NCI-H128 (cell line): ENCODE measurements at regions not wholly inside any gene's neighbourhood (a gene's known extent, or its start where the extent isn't known, plus 50 kb on each side); places are given as distances from the start of the nearest gene placed in this dataset.
A peak's percentile ranks its signal among the peaks of the same experiment; 100 is the strongest.

Experiments
- DNase-seq: peaks from one replicate; lab custom pipeline; 2025; ENCODE audit not compliant: unreplicated experiment; lab: John Stamatoyannopoulos, UW

- peak; percentile 97 for DNase-seq
Measured at GRCh38 chr19:13610039-13610691, 103.9 kb upstream of the CACNA1A start.

- no peak for DNase-seq
Measured at GRCh38 chr19:13606156-13606555, 99.9 kb upstream of the CACNA1A start.

- no peak for DNase-seq
Measured at GRCh38 chr19:13604902-13605586, 98.8 kb upstream of the CACNA1A start.

GRCh38 chr19:13600802-13601201 lies 94.5 kb upstream of the CACNA1A start:
- no peak for DNase-seq

- DNase-seq: no peak
Measured at GRCh38 chr19:13600091-13600490, 93.8 kb upstream of the CACNA1A start.

GRCh38 chr19:13599681-13600080 lies 93.4 kb upstream of the CACNA1A start:
- DNase-seq: no peak

GRCh38 chr19:13598098-13598497 lies 91.8 kb upstream of the CACNA1A start:
- no peak for DNase-seq

GRCh38 chr19:13597640-13598039 lies 91.4 kb upstream of the CACNA1A start:
- peak; percentile 42 for DNase-seq

- peak; percentile 41 for DNase-seq
Measured at GRCh38 chr19:13588957-13589833, 82.9 kb upstream of the CACNA1A start.

- no peak for DNase-seq
Measured at GRCh38 chr19:13585512-13585911, 79.2 kb upstream of the CACNA1A start.

GRCh38 chr19:13583753-13584152 lies 77.5 kb upstream of the CACNA1A start:
- DNase-seq: no peak

GRCh38 chr19:13583114-13583513 lies 76.8 kb upstream of the CACNA1A start:
- no peak for DNase-seq

GRCh38 chr19:13581576-13581975 lies 75.3 kb upstream of the CACNA1A start:
- no peak for DNase-seq

- no peak for DNase-seq
Measured at GRCh38 chr19:13579388-13580060, 73.2 kb upstream of the CACNA1A start.

GRCh38 chr19:13576726-13577125 lies 70.4 kb upstream of the CACNA1A start:
- DNase-seq: no peak

GRCh38 chr19:13574933-13575332 lies 68.7 kb upstream of the CACNA1A start:
- DNase-seq: no peak

GRCh38 chr19:13573056-13573667 lies 66.9 kb upstream of the CACNA1A start:
- no peak for DNase-seq

- no peak for DNase-seq
Measured at GRCh38 chr19:13561461-13561860, 55.2 kb upstream of the CACNA1A start.

- DNase-seq: no peak
Measured at GRCh38 chr19:13557756-13558398, 51.6 kb upstream of the CACNA1A start.

GRCh38 chr19:13556552-13556951 lies 50.3 kb upstream of the CACNA1A start:
- DNase-seq: no peak
